Stimulated activated CD8-positive, alpha-beta memory T cell treated with anti-CD3 and anti-CD28 coated beads, Interleukin-12 subunit alpha, Interleukin-12 subunit beta, amount 100 ng/mL, for 4 hours (primary cell): ENCODE measurements at regions not wholly inside any gene's neighbourhood (a gene's known extent, or its start where the extent isn't known, plus 50 kb on each side); places are given as distances from the start of the nearest gene placed in this dataset.
"Not testable (repeated sequence)": the region's sequence is repeated elsewhere in the genome, so short reads cannot be mapped to it uniquely, and the experiment has no call there.

Experiments used
- DNase-seq: peaks from one replicate; pipeline ENCODE4 v3.0.0-alpha.2; 2020; ENCODE audit warnings: low read depth

DNA sequence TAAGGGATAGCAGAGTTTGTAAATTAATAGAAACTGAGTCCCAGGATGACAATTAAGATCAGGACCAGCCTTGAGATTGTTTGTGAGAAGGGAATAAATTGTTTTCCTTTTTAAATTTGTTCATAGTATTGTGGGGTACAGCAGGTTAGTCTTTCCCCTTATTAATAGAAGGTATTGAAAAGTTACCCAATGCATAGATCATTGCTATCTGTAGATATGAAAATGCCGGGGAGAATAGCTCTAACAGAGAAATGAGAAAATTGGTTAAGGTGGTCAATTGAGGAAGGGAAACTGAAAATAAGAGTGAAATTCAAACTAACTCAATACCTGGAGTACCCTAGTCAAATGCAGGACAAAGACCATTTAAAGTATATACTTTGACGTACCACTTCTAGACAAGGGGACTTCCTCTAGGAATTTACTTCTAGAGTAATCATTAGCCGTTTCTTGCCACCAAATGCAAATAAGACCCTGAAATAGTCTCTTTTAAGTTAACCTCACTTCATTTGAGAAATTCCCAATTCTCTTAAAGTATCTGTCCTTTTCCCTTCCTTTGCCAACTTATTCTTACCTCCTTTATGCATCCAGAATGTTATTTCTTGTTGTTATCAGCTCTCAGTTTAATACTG, 1224.4 kb upstream of the LRRTM1 start:
- DNase-seq = no peak

DNA sequence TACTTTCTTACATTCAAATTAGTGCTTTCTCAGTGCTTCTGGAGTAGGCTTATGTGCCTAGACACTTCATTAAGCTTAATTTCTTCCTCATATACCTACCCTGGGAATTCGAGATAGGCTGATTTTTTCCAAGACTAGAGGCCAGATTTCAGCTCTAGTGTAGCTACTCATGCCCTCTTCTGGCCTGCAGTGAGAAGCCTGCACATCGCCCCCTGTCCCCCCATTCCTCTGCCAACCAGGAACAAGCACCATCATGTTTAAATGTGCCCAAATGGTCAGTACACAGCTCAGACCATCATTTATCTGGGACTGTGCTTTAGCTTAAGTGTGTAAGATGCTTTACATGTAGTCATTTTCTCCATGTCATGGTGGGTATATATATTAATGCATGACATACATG, 1218.8 kb upstream of the LRRTM1 start:
- no peak for DNase-seq

DNA sequence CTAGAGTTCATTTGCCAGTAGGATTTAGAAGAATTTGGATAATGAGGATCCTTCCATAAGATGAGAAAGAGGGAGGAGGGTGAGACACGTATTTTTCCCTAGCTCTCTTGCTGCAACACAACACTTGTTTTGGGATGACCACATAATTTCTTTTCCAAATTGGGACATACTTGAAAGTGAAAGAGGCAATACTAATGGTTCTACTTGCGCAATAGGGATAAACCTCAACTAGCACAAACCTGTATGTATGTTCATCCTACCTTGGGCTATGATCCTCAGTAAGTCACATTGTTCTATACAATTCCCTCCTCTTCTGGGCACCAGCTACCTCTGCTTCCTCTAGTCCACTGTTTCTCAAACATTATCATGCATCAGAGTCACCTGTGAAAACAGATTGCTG, 1208.8 kb upstream of the LRRTM1 start:
- DNase-seq = no peak

DNA sequence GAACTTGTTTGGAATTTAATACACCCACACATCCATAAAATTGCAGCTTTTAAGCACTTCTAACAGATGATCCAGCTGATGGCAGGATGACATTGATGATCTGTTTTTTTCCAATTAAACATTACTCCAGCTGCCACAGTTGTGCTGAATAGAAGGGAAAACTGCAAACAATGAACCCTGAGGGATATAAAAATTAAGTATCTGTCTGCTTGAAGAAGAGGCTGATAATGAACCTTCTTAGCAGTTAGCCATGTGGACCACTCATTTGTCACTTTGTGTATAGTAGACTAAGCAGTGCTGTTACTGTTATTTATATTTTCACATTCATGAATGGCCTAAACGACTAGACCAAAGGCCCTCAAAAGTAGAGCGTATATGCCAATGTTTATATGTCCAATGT, 1201.0 kb upstream of the LRRTM1 start:
- no peak for DNase-seq

DNA sequence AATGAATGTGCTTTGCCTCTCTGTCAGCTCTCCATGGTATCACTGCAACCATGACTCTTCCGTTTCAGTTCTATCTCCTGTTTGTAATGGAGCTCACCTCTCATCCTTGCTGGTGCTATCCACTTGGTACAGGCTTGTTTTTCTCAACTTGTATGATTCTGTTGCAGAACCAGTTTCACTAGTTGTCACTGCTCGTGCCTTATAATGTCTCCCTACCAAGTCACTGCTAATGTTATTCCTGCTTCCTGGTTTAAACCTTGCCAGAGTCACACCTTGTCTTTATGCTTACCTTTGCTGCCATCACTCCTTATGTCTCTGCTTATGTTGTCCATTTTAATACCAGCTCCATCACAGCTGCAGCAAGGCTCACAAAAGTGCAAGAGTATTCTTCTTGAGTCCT, 1191.0 kb upstream of the LRRTM1 start:
- DNase-seq = no peak

DNA sequence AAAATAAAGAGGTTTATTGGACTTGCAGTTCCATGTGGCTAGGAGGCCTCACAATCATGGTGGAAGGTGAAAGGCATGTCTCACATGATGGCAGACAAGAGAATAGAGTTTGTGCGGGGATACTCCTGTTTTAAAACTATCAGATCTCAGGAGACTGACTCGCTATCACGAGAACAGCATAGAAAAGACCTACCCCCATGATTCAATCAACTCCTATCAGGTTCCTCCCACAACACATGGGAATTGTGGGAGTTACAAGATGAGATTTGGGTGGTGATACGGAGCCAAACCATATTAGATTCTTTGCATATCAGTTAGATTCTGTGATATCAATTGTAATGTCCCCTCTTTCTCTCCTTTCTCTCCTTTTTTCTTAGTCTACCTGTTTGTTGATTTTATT, 1178.7 kb upstream of the LRRTM1 start:
- no peak for DNase-seq

DNA sequence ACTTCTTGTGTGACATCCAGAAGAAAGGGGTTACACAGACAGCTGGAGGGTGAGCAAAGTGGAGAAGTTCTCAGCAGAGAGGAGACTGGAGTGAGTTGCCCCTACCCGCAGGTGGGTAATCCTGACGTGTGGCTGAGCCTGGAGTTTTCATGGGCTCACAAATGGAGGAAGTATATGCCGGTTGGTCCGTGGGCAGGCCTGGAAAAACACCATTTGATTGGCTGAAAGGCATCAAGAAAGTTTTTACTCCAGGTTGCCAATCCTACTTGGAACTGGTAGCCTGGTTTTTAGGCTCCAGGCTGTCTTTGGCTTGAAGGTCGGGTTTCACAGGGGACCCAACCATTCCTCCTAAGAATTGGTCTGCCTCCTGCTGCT, 1177.4 kb upstream of the LRRTM1 start:
- no peak for DNase-seq

DNA sequence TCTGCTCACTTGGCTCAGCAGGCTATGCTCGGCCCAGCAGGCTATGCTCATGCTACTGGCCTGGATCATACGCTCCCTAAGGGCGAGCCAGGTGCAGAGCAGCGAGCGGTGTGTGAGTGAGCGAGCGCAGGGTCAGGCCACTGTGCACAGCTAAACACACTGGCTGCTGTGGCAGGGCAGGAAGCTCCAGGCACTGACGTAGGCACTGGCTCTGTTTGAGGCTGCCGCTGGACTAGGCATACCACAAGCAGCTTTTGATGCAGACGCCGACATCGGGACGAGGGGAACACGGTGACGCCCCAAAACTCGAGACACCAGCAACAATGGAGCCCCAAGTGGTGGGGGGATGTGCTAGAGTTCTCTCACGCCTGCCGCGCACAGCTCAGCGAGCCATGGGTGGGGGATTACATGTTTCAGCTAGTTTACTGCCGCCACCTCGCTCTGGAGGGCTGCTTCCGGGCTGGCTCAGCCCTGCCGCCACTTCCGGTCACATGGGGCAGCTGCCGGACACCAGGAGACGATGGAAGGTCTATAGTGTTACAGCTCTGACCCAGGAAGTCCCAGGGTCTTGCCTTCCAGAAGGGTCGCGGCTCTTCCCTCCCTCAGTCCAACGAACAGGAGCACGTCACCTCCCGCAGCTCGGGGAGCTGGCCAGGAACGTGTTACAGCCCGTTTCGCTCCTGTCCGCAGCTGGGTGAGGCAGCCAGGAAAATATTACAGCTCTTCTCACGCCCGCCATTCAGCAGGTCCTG, 1176.9 kb upstream of the LRRTM1 start:
- no peak for DNase-seq

DNA sequence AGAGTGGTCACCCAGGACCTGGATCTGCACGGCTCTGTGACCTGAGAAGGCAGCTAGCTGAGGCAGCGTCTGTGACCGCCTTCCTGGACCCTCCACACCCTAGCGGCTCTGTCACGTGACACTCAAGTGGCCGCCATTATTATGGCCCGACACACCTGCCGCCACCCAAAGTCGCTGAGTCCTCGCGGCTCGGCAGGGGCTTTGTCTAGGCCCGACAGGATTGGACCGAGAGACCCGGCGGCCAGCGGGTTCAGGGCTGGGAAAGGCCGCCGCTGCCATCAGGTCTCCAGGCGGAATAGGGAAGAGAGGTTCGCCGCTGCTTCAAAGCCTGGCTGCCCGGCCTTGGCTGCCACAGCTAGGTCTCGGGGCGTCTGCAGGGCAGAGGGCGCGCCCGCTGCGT, 1162.5 kb upstream of the LRRTM1 start:
- no peak for DNase-seq

DNA sequence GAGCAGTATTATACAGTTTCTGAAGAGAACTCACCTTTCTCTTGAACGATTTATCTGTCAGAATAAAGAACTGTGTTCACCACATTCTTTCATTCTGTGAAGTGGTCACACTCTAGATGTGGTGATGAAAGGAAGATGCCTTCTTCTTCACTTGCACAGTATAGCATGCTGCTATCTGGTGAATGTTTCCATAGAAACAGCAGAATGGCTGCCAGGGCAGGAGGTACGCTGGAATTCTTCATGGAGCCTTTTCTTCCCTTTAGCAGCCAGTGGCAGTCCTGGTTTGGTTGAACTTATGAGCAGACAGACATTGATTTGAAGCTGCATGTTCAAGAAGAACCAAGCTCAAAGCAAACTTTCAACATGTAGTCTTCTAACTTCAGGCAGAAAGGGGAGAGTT, 1157.9 kb upstream of the LRRTM1 start:
- DNase-seq = no peak

DNA sequence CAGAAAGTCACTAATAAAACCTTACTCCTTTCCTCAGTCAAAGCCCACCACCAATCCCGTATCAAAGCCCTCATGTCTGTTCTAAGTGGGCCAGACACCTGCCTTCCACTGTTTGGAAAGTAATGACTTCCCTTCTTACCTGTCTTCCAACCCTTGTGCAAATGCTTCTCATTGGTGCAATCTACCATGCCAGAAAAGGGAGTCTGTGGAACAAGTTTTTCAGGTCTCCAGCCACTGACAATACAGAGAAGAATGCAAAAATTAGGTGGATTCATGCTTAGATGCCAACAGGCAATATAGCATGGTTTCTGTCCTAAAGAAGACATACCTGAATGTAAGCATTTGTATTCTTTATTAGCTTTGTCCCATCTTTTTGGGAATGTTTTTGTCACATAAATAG, 1140.6 kb upstream of the LRRTM1 start:
- no peak for DNase-seq

DNA sequence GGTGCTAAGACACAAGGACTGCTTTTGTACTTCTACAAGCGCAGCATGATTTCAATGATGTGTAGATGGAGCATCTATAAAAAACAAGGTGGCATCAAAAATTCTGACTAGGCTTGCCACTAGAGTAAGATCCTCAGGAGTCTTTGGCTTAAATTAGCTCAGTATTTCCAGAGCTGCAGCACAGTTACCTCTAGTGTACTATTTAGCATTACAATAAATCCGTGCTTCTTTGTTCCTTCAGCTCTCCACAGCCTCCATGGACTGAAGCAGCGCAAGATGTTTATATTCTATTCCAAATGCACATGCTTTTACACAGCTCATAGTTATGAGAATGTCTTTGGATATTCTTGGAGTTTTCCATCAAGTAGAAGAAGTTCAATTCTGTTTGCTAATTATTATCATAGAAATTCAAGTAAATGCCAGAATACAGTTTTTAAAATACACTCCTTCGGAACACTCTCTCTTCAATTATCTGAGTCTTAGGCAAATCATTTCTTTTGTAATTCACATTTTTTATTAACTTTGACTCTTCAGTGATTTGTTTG, 1133.0 kb upstream of the LRRTM1 start:
- no peak for DNase-seq

DNA sequence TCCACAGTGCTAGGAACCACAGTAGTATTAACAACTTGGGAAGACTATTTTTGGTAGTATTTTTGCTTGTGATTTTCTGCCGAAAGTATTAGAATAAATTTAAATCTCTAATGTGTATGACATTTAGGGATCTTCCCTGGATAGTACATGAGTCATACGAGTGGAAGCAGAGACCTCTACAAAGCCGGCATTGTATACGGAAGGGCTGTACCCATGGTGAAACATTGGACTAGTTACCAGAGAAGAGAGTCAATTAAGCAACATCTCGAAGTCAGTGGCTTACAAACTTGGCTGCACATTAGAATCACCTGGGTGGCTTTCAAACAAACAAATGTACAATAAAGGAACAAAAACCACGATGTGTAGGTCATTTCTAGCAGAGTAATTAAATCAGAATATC, 1131.7 kb upstream of the LRRTM1 start:
- DNase-seq = no peak

DNA sequence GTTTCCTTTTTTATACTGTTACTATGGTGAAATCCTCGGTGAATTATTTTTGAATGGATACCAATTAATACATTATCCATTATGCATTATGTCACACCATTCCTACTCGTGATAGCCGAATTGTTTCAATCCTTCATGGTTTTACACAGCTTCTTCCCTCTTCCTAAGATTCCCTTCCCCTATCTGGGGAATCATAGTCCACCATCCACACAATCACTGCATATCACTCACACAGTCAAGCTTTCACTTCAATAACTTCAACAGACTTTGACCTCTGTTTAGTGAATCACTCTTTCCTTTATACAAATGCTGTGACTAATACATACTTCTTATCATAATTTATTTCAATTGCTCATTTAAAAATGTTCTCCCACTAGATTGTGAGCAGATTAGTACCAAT, 1108.1 kb upstream of the LRRTM1 start:
- no peak for DNase-seq

DNA sequence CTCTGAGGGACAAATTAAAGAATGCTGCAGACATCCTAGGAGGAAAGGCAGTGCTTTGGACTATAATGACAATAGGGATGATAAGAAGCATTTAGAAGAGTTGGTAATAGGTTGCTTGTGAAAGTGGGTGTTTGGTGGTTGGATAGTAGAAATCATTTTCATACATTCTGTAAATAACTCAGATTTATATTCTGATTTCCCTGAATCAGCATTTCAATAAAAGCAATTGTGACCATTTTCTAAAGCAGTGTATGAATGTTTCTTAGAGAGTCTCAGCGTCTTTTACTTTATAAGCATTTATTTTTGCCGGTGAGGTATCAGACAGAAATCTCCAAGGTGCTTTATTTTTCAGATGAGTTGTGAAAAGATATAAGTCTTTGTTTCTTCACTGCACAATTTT, 1099.0 kb upstream of the LRRTM1 start:
- no peak for DNase-seq

DNA sequence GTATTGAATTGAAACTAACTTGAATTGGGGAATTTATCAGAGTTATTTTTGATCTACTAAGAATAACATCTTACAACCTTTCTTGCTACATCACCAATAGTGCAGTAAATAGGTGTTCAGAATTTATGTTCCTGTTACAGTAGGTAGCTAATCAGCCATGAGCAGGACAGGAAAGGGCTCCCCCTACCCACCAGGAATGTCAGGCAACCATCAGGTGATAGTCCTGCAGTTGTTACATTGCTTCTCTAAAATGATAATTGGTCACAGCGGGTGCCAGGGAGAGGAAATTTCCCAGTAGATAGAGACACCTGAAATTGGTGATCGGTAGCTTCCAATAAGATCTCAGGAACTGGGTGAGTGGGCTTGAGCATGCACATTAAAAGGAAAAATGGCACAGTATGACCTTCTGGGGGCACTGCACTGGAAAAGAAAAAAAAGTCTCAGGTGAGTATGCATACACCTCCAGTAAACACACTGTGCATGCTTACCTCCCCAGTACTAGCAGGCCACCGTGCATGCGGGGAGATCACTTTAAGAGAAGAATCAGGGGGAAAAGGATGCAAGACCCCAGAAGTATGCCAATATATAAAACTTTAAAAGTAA, 1092.0 kb upstream of the LRRTM1 start:
- no peak for DNase-seq

DNA sequence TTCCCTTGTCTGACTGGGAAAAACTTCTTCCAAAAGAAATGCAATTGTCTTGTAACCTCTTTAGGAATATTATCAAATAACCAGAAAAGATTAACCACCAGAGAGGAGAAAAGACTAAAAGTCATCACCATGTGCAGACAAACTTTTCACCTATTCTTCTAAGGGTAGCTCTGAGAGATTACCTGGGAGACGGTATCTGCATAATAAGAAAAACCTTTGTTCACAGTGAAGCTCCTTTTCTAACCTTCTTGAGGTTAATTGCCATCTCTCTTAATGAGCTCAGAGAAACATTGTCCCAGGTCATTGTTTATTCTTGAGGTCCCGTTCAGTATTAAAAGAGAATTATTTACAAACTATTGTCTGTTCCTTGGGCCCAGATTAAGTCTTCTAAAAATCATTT, 1091.2 kb upstream of the LRRTM1 start:
- DNase-seq = no peak

DNA sequence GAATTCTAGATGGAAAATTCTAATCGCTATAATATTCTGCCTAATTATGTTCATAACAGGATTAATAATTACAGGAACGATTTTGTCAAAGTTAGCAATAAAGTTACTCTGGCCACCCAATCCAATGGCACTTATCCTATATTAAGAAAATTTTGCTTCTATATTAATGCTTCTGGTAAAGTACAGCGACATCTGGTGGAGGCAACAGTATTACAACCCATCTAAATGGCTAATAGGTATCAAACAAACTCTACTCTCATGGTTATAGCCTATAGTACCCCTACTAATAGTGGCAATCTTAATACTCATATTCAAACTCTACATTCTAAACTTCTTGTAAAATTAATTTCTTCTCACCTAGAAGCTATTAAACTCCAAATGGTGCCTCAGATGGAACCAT, 1084.7 kb upstream of the LRRTM1 start:
- no peak for DNase-seq

DNA sequence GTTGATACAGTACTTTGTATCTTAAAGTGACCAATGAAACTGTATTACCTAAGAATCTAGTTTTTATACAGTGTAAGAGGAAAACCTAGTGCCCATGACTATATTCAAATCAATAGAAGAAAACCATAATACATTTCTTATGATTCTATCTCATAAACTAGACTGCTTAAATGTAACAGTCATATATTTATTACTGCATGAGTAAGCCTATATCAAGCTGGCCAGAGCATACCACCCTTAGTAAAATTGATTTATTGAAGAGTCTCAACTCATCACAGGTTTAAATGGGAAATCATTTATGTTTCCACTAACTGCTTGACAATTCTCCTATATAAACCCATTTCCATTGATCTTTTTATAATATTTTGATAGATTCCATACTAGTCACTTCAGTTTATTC, 1059.2 kb upstream of the LRRTM1 start:
- no peak for DNase-seq

DNA sequence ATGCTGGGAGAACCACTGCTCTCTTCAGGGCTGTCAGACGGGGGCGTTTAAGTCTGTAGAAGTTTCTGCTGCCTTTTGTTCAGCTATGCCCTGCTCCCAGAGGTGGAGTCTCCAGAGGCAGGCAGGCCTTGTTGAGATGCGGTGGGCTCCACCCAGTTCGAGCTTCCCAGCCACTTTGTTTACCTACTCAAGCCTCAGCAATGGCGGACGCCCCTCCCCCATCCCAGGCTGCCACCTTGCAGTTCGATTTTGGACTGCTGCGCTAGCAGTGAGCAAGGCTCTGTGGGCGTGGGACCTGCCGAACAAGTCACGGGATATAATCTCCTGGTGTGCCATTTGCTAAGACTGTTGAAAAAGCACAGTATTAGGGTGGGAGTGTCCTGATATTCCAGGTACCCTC, 1057.9 kb upstream of the LRRTM1 start:
- not testable (repeated sequence) for DNase-seq

DNA sequence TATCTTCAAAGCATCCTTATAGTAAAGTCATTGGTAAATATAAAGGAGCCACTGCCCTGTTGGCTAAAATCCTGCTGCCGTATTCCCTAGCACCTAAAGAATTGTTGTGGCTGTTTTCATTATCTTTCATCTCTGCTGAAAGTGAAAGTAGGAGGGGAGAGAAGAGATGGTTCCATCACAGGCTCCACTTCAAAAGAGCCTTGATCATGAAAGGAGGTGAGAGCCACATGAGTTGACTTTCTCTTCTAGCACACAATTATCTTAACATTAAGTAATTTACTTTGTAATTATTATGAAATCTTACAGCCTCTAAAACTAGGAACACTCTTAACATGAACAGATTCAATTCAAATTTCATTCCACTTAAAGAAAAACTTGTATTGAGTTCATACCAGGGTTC, 1050.9 kb upstream of the LRRTM1 start:
- DNase-seq = no peak

DNA sequence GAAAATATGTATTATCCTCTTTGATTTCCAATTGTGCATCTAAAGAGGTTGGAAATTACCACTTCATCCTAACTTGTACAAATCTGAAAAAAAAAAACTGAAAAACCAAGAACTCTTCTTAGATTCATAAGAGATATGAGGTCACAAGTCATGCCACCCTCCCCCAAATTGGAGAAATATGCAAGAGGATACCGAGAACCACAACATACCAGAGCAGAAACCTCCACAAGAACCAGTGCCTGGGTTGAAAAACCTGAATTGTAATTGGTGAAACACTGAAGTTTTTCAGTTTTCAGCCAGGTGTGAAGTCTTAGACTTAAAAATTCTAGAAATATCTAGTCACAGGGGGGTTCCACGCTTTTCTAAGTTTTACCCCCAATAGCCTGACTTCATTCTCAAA, 1029.5 kb upstream of the LRRTM1 start:
- no peak for DNase-seq

DNA sequence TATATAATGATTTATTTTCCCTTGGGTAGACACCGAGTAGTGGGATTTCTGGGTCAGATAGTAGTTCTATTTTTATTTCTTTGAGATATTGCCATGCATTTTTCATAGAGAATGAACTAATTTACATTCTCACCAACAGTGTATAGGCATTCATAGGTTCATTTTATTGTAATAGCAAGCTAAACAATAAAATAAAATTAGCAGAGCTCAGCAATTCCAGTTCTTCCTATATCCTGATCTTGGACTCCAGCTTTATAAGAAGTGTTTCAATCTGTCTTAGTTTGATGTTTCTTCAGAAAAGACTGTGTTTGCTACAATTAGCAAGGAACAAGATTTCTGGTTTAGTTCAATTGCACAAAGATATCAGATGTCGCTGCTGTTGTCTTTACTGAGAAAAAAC, 1024.4 kb upstream of the LRRTM1 start:
- no peak for DNase-seq

DNA sequence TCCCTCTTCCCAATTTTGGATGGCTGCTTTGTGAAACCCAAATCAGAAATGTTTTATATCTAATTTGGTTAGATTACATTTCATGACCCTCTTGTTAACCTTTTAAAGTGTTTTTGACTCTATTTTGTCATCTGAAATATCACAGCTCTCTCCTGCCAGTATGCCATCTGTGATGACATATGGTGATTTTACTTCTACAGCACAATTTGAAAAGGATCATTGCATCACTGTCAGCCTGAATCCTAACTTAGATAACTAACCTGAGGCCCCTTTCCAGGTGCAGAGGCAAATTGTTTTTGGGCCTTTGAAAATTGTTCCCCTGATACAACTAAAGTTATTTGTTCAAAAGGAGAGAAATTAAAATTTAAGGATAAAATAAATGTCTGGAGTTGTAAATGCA, 1023.4 kb upstream of the LRRTM1 start:
- no peak for DNase-seq
